Epithelial cell of esophagus (primary cell): ENCODE measurements at regions not wholly inside any gene's neighbourhood (a gene's known extent, or its start where the extent isn't known, plus 50 kb on each side); places are given as distances from the start of the nearest gene placed in this dataset.

Source experiments
- DNase-seq: peaks from one replicate; pipeline ENCODE4 v3.0.0; 2010; ENCODE audit warnings: low read depth
- H3K4me3 ChIP-seq: 2 replicates; pipeline ENCODE4 v1.5.1; 2011; ENCODE audit warnings: mild to moderate bottlenecking, low read length, control low read depth
- TF ChIP-seq, protein P1 (sequence below): IDR thresholded peaks from 2 replicates; pipeline ENCODE4 v1.5.1; 2011; ENCODE audit warnings: low read depth, mild to moderate bottlenecking, low read length, control low read depth, inconsistent platforms; ENCODE audit not compliant: insufficient read depth; ENCODE audit errors: missing control alignments

- no peak overlapping the region for H3K4me3 ChIP-seq
- DNase-seq = no peak
- TF ChIP-seq, protein P1, sequence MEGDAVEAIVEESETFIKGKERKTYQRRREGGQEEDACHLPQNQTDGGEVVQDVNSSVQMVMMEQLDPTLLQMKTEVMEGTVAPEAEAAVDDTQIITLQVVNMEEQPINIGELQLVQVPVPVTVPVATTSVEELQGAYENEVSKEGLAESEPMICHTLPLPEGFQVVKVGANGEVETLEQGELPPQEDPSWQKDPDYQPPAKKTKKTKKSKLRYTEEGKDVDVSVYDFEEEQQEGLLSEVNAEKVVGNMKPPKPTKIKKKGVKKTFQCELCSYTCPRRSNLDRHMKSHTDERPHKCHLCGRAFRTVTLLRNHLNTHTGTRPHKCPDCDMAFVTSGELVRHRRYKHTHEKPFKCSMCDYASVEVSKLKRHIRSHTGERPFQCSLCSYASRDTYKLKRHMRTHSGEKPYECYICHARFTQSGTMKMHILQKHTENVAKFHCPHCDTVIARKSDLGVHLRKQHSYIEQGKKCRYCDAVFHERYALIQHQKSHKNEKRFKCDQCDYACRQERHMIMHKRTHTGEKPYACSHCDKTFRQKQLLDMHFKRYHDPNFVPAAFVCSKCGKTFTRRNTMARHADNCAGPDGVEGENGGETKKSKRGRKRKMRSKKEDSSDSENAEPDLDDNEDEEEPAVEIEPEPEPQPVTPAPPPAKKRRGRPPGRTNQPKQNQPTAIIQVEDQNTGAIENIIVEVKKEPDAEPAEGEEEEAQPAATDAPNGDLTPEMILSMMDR = no peak
Measured at GRCh38 chr4:34939073-34939472, 1305.2 kb downstream of the ARAP2 start.

GRCh38 chr4:34943741-34944386, 1300.5 kb downstream of the ARAP2 start:
- TF ChIP-seq, protein P1 = no peak
- no peak for DNase-seq
- H3K4me3 ChIP-seq = no peak overlapping the region

GRCh38 chr4:34950926-34951325, 1293.4 kb downstream of the ARAP2 start:
- no peak for DNase-seq
- H3K4me3 ChIP-seq = no peak overlapping the region
- TF ChIP-seq, protein P1 = no peak

GRCh38 chr4:34953145-34953799, 1291.0 kb downstream of the ARAP2 start:
- peak; percentile 9 for DNase-seq
- no peak overlapping the region for H3K4me3 ChIP-seq
- TF ChIP-seq, protein P1 = peak; percentile 5

- DNase-seq = no peak
- H3K4me3 ChIP-seq = no peak overlapping the region
- TF ChIP-seq, protein P1 = no peak
Measured at GRCh38 chr4:34964613-34965012, 1279.7 kb downstream of the ARAP2 start.

DNA sequence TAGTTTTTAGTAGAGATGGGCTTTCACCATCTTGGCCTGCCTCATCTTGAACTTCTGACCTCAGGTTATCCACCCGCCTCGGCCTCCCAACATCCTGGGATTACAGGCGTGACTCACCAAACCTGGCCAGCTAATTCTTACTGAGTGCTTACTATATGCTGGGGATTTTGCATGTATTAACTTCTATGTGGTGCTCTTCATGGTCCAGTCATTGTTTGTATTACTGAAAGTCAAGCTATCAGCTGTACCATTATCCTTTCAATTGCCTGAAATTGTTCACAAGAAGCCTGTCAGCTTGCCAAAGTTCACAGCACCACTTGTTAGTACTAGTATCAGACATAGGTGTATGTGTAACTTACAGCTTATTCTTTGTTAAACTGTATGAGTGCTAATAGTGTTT, 1272.1 kb downstream of the ARAP2 start:
- TF ChIP-seq, protein P1 = no peak
- no peak overlapping the region for H3K4me3 ChIP-seq
- DNase-seq = peak; percentile 76

DNA sequence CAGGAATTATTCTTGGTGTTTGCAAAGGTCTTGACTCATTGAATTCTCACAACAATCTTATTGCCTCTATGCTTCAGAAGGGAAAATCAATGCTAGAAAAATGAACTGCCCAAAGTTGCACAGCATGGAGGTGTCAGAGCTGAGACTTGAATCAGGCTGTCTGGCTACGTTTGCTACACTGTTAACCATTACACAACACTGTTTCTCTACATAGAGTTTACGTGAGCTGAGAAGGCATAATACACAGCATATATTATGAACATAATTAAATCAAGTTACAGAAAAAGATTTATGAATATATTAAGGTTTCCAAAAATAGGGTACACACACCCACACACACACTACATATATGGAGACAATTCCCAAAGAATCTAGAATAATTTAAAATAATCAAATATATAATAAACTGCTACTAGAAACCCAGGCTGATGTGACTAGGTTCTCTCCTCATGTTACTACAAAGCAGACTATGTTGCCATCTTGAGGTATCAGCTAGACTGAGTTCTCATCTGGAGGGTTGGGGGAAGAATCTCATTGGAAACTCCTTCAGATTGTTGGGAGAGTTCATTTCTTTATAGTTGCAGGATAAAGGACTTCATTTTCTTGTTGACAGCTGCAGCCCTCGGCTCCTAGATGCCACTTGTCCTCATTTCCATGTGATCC, 1270.5 kb downstream of the ARAP2 start:
- no peak for DNase-seq
- TF ChIP-seq, protein P1 = no peak
- no peak overlapping the region for H3K4me3 ChIP-seq
